NT2/D1 (cell line): ENCODE measurements at regions not wholly inside any gene's neighbourhood (a gene's known extent, or its start where the extent isn't known, plus 50 kb on each side); places are given as distances from the start of the nearest gene placed in this dataset.

Source experiments
- SUZ12 ChIP-seq: IDR thresholded peaks from 2 replicates; pipeline ENCODE4 v1.6.1; 2011; ENCODE audit not compliant: insufficient read length, insufficient read depth; ENCODE audit errors: extremely low read depth
- YY1 ChIP-seq: IDR thresholded peaks from 2 replicates; pipeline ENCODE4 v1.6.1; 2011; ENCODE audit not compliant: insufficient read length, insufficient read depth
- ZNF274 ChIP-seq: IDR thresholded peaks from 2 replicates; pipeline ENCODE4 v1.6.1; 2011; ENCODE audit warnings: mild to moderate bottlenecking, low read depth, low read length

DNA sequence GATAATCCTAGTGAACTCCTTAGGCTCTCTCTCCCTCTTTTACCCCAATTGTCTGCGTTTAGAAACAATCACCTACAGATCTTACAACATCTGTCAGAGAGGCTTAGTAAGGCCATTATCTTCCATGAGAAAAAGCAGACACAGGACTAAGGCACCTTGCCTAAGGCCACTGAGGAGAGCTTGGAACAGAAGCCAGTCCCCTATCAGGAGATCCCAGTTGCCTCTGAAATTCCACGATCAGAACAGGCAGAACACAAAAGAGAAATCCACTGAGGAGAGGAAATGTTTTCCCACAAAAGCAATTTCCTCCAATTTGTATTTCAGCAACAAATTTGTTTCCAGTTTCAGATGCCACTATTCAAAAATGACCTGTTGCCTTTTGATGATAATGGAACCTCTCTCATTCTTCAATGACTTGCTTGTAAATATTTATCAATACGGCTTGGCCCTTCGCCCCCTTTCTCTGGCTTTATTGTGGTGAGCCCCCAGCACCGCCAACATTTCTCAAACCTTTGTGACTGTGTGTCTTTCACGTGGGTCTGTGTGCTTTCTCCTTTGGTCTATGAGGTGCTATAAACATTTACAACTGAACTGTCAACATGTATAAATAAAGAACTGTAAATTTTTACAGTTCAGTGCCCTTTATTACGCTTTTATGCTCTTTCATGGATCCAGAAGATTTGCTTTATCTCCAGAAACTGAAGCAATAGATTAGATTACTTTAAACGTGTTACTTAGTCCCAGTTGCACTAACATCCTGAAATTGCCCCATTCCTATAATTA, 187.8 kb upstream of the PHACTR1 start:
- no peak for TF ChIP-seq SUZ12
- no peak for TF ChIP-seq YY1
- TF ChIP-seq ZNF274, result no peak
